Fibroblast of lung (primary cell): ENCODE measurements at regions not wholly inside any gene's neighbourhood (a gene's known extent, or its start where the extent isn't known, plus 50 kb on each side); places are given as distances from the start of the nearest gene placed in this dataset.
"Not testable (repeated sequence)": the region's sequence is repeated elsewhere in the genome, so short reads cannot be mapped to it uniquely, and the experiment has no call there.

Experiments used
- DNase-seq, 2 donors: peaks; one replicate each; pipeline versions ENCODE4 v3.0.0 to v3.0.0-alpha.2; 2010; ENCODE audit warnings: low read depth in 2 of 2
- H2AFZ ChIP-seq: 2 replicates; pipeline ENCODE4 v1.5.1; 2012; ENCODE audit warnings: low read length, control low read depth, inconsistent platforms
- H3K27ac ChIP-seq: 2 replicates; pipeline ENCODE4 v1.5.1; 2011; ENCODE audit warnings: low read length, control low read depth; ENCODE audit not compliant: insufficient read depth
- H3K27me3 ChIP-seq: 2 replicates; pipeline ENCODE4 v1.5.1; 2011; ENCODE audit warnings: mild to moderate bottlenecking, low read length; ENCODE audit not compliant: control insufficient read depth, insufficient read depth
- H3K36me3 ChIP-seq: 2 replicates; pipeline ENCODE4 v1.5.1; 2011; ENCODE audit warnings: low read length; ENCODE audit not compliant: control insufficient read depth, insufficient read depth
- H3K4me1 ChIP-seq: 2 replicates; pipeline ENCODE4 v1.5.1; 2011; ENCODE audit warnings: low read length; ENCODE audit not compliant: control insufficient read depth, insufficient read depth; ENCODE audit errors: extremely low read depth
- H3K4me2 ChIP-seq: 2 replicates; pipeline ENCODE4 v1.5.1; 2011; ENCODE audit warnings: low read length, control low read depth; ENCODE audit not compliant: insufficient read depth; ENCODE audit errors: extremely low read depth
- H3K4me3 ChIP-seq, 4 experiments: fragments of 200-600 bp in 1 of 4; sonication (generic) in 1 of 4; replicated peaks in 1 of 4; 2 replicates each; pipeline ENCODE4 v1.5.1; 2011 to 2016; ENCODE audit warnings: low read length in 4 of 4, low read depth in 3 of 4, mild to moderate bottlenecking in 3 of 4, control low read depth in 2 of 4, inconsistent platforms in 1 of 4, mixed read lengths in 1 of 4; ENCODE audit not compliant: insufficient read depth in 1 of 4; ENCODE audit errors: control extremely low read depth in 1 of 4
- H3K79me2 ChIP-seq: 2 replicates; pipeline ENCODE4 v1.5.1; 2012; ENCODE audit warnings: mild to moderate bottlenecking, low read length, inconsistent platforms; ENCODE audit not compliant: control insufficient read depth, insufficient read depth
- H3K9ac ChIP-seq: 2 replicates; pipeline ENCODE4 v1.5.1; 2011; ENCODE audit warnings: mild to moderate bottlenecking, low read length, control low read depth; ENCODE audit not compliant: insufficient read depth
- H3K9me3 ChIP-seq: 2 replicates; pipeline ENCODE4 v1.5.1; 2012; ENCODE audit warnings: low read depth, low read length; ENCODE audit not compliant: control insufficient read depth, insufficient read depth
- H4K20me1 ChIP-seq: 2 replicates; pipeline ENCODE4 v1.5.1; 2011; ENCODE audit warnings: low read length; ENCODE audit not compliant: control insufficient read depth, insufficient read depth; ENCODE audit errors: extremely low read depth
- CTCF ChIP-seq, 2 donors: IDR thresholded peaks in 1 of 2; conservative IDR thresholded peaks in 1 of 2; 1 replicate in 1 of 2; 2 replicates in 1 of 2; pipeline ENCODE4 v1.5.1; 2011 to 2012; ENCODE audit warnings: low read length in 2 of 2, control low read depth in 1 of 2, inconsistent platforms in 1 of 2, low read depth in 1 of 2, mild to moderate bottlenecking in 1 of 2
- EZH2 ChIP-seq: IDR thresholded peaks from 2 replicates; pipeline ENCODE4 v1.5.1; 2012; ENCODE audit warnings: low read length, control low read depth, mild to moderate bottlenecking; ENCODE audit errors: missing control alignments

- no peaks in the 10 kb centered on the region for H3K36me3 ChIP-seq
- no peaks in the 10 kb centered on the region for H4K20me1 ChIP-seq
- H3K9ac ChIP-seq, result no peak overlapping the region
- H3K79me2 ChIP-seq, result no peaks in the 10 kb centered on the region
- H3K4me2 ChIP-seq, result no peak overlapping the region
- no peaks in the 10 kb centered on the region for H3K27me3 ChIP-seq
- H3K9me3 ChIP-seq, result no peaks in the 10 kb centered on the region
- H3K27ac ChIP-seq, result no peak overlapping the region
- H3K4me1 ChIP-seq, result no peaks in the 10 kb centered on the region
- no peak overlapping the region for H3K4me3 ChIP-seq
- TF ChIP-seq CTCF (conservative IDR thresholded peaks at IDR 0.05 in 1 of 2, IDR thresholded peaks at IDR 0.05 in 1 of 2; ENCODE audit: low read depth in 1 of 2, low read length in 2 of 2), result no peak
- no peak for TF ChIP-seq EZH2
- DNase-seq, result no peak
- H2AFZ ChIP-seq, result no peak overlapping the region
Measured at GRCh38 chr7:159310457-159311171, 165.9 kb upstream of the VIPR2 start.

GRCh38 chr7:159309214-159309613 is 164.5 kb upstream of the VIPR2 start:
- H3K4me3 ChIP-seq, DNase-seq, H3K9ac ChIP-seq, H2AFZ ChIP-seq, H4K20me1 ChIP-seq, H3K9me3 ChIP-seq, H3K4me1 ChIP-seq, H3K36me3 ChIP-seq, H3K4me2 ChIP-seq, H3K27ac ChIP-seq, H3K79me2 ChIP-seq, H3K27me3 ChIP-seq: not testable (repeated sequence)

- Histone ChIP-seq H4K20me1 (no peaks in the 10 kb centered on the region), H3K27me3 (no peaks in the 10 kb centered on the region)
Measured at GRCh38 chr7:159306012-159306411, 161.3 kb upstream of the VIPR2 start.

GRCh38 chr7:159305185-159305584 is 160.5 kb upstream of the VIPR2 start:
- not testable (repeated sequence) for H3K9ac ChIP-seq, H4K20me1 ChIP-seq, H3K79me2 ChIP-seq, H3K27me3 ChIP-seq, H3K4me3 ChIP-seq, DNase-seq, H3K4me2 ChIP-seq, H3K9me3 ChIP-seq, H3K4me1 ChIP-seq, H3K27ac ChIP-seq, H3K36me3 ChIP-seq, H2AFZ ChIP-seq

More at GRCh38 chr7:159306012-159306411, 161.3 kb upstream of the VIPR2 start:
- Histone ChIP-seq H3K27ac (no peak overlapping the region), H3K4me2 (no peak overlapping the region), H3K4me1 (no peaks in the 10 kb centered on the region), H3K79me2 (no peaks in the 10 kb centered on the region), H2AFZ (no peak overlapping the region), H3K9me3 (no peaks in the 10 kb centered on the region), H3K36me3 (no peaks in the 10 kb centered on the region), H3K4me3 (no peak overlapping the region), H3K9ac (no peak overlapping the region)
- TF ChIP-seq CTCF (conservative IDR thresholded peaks at IDR 0.05 in 1 of 2, IDR thresholded peaks at IDR 0.05 in 1 of 2; ENCODE audit: low read depth in 1 of 2, low read length in 2 of 2), result no peak
- no peak for TF ChIP-seq EZH2
- no peak for DNase-seq

GRCh38 chr7:159303510-159303909 is 158.8 kb upstream of the VIPR2 start:
- not testable (repeated sequence) for H2AFZ ChIP-seq, H3K4me1 ChIP-seq, H3K36me3 ChIP-seq, H3K79me2 ChIP-seq, H3K27ac ChIP-seq, H3K9ac ChIP-seq, H3K27me3 ChIP-seq, H3K4me2 ChIP-seq, H3K4me3 ChIP-seq, H4K20me1 ChIP-seq, DNase-seq, H3K9me3 ChIP-seq
